ENCODE measurements at regions not wholly inside any gene's neighbourhood (a gene's known extent, or its start where the extent isn't known, plus 50 kb on each side); places are given as distances from the start of the nearest gene placed in this dataset.

DNA sequence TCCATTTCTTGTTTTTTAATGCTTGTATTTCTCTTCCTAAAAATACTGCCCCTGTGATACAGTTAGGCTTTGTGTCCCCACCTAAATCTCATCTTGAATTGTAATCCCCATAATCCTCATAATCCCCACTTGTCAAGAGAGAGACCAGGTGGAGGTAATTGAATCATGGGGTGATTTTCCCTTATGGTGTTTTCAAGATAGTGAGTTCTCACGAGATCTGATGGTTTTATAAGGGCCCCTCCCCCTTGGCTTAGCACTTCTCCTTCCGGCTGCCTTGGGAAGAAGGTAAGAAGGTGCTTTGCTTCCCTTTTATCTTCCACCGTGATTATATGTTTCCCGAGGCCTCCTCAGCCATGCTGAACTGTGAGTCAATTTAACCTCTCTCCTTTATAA is 227.4 kb downstream of the MAN2A1 start:
- no peak for FAIRE-seq

DNA sequence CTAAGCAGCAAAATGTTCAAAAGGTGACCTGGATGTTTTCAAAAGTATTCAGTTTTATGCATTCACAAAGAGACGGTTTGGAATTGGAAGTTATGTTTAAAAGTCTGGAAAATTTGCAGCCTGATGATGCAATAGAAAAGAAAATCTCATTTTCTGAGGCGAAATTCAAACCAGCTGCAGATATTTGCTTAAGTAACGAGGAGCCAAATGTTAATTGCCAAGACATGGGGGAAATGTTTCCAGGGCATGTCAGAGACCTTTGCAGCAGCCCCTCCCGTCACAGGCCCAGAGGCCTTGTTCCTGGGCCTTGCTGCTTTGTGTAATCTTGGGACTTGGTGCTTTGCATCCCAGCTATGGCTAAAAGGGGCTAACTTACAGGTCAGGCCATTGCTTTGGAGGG is 228.2 kb downstream of the MAN2A1 start:
- FAIRE-seq = no peak

DNA sequence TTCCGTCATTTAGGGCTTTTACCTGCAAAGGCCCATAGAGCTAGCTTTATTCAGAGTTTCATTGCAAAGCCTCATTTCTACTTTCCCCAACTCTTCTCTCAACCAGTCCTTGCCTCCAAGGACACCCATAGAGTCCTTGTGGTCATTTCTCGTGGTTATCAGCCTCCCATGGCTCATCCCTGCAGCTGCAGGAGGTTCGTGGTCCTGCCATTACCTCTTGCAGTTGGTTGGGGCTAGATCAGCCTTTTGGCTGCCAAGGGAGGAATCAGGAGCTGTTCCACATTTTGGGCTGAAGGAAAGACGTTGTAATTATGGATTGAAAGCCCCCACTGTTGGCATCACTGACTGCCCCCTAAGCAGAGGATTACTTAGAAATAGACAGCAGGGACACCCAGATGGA is 231.0 kb downstream of the MAN2A1 start:
- no peak for FAIRE-seq

DNA sequence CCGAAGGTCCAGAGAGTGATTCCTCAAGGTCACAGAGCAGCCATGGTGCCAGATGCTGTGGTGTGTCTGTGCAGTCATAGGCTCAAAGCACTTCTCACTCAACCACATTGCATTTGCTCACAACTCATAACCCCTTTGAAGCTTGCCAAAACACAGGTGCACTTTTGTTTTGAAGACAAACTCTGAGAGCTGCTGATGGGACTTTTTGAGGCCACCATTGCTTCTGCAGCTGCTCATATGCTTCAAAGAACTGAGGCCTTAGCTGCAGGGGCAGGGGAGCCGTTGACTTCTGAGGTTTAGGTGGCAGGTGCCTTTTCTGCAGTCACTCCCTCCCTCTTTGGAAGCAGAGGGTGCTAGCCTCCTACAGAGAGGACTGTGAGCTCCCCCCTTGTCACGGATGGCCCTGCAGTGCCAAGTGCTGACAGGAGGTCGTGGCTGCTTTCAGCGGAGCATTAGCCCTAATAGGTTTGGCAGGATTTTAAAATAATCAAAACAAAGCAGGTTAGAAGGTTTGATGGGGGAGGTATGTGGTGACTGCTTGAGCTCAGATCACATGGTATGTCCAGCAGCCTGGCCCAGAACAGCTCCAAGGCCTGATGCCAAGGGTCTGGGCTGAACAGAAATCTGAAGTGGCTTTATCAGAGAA is 232.1 kb downstream of the MAN2A1 start:
- FAIRE-seq = no peak

DNA sequence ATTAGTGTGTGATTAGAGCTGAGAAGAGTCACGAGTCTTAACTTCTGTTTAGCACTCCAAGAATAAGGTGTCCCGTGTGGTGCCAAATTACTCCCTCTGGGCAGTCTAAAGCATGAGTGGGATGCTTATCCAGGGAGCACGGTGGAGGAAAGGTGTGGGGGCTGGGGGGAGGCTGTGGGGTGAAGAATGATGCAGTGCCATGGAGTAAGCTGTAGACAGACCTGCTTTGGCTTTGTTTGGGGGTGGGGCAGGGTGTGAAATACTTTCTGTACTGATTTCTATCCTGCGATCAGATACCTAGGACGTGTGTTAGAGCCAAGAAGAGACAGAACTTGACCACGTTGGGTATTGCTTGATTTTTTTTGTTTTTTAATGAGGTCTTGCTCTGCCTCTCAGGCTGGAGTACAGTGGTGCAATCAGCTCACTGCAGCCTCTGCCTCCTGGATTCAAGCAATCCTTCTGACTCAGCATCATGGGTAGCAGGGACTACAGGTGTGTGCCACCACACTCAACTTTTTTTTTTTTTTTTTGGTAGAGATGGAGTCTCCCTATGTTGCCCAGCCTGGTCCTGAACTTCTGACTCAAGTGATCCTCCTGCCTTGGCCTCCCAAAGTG is 232.8 kb downstream of the MAN2A1 start:
- FAIRE-seq = no peak

DNA sequence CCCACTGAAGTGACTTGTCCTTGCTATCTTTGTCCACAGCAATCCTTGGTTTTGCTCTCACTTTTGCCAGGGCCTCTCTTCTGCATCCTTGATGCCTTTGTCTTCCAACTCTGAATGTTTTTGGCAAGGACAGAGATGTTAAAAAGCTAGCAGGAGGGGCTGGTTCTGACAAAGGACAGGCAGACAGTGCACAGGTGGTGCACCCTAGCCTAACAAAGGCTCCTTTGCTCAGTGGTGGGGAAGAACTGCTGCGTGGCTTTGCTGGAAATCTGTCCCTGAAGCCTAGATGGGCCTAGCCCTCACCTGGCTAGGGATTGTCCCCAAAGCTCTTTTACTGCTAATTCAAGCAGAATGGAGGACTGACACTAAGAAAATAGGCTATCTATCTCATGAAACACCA is 233.5 kb downstream of the MAN2A1 start:
- no peak for FAIRE-seq

DNA sequence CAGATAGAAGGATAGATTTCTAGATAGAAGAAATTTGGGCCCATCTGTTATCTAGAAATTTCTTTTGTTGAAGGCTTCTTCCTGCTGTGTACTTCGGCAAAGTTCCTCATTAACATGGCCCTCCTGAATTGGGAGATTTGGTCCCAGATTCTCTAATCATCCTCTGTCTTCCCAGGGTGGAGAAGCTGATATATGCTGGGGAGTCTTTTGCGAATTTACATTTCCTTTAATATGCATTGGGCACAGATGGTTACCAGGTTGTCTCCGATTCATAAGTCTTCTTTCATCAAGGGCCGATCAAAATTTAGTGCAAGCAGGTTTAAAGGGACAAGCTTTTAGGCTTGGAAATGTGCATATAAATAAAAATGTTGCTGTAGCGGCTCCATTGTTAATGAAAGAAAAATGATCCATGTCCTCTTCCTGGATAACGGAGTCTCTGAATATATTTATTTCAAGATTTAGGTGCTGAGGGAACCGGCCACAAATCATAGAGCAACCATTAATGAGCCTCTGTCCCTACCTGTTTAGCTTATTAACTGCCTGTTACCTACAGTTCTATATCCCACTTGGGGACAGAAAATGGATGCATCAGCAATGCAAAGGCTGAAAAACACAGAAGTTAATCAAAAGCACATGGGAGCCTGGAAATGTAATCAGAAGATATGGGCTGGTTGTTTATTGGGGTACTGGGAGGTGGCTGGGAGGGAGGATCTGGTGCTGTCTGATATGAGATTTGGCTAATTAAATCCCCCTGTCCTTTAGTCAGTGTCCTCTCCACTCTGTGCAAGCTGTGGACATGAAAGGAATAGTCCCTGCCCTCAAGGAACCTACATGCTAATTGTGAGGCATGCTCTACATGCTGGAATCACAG is 234.7 kb downstream of the MAN2A1 start:
- FAIRE-seq = no peak

DNA sequence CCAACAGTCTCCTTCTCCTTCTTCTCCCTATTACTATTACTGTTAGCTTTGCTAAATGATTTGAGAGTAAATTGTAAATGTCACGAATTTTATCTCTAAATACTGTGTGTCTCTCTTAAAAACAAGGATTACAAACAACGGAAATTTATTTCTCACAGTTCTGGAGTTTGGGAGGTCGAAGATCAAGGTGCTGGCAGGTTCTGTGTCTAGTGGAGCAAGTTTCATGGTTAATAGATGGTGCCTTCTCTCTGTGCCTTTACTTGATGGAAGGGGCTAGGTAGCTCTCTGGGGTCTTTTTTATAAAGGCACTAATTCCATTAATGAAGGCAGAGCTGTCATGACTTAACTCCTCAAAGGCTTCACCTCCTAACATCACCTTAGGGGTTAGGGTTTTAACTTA is 237.9 kb downstream of the MAN2A1 start:
- no peak for FAIRE-seq

DNA sequence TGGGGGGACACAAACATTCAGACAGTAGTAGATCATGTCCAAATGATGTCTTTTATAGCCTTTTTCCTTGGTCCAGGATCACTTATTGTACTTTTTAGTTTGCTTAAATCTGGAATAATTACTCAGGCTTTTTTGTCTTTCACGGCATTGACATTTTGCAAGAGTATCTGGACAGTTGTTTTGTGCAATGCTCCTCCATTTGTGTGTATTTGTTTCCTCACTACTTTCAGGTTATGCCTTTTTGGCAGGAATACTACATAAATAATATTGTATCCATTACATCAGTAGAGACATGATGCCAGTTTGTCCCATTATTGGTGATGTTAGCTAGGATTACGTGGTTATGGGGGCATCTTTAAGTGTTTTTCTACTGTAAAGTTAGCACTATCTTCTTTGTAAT is 238.3 kb downstream of the MAN2A1 start:
- FAIRE-seq = no peak

DNA sequence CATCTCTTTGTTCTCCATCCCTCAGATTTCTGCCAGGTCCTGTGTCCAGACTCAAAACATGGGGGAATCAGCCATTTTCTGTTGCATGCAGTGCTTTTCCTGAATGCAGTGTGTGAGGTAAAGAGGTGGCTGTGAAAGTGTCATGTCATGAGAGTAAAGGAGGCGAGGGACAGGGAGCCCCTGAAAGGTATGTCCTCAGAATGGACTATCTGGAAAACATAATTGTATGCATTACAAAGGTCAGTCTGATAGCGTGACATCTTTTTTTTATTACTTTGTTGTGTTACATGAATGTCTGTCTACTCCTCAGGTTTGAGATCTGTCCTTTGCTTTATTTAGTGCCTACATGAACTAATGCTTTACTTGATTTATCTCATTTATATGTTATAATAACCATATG is 239.1 kb downstream of the MAN2A1 start:
- no peak for FAIRE-seq

DNA sequence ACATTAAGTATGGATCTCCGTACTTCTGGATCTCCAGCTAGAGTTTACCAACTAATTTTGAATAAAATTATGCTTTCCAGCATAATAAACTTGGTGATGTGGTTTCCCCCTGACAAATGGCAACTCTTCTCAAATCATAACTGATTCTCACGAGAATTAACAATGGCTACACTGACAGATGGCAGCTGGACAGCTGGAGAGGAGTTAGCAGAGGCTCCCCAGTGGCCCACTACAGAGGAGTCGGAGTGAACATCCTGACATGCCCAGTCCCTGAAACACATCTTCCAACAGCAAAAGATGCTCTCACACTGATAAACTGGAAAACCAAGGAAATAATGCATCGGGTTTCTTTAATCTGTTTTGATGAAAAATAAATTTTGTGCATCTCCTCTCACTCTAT is 239.6 kb downstream of the MAN2A1 start:
- no peak for FAIRE-seq

DNA sequence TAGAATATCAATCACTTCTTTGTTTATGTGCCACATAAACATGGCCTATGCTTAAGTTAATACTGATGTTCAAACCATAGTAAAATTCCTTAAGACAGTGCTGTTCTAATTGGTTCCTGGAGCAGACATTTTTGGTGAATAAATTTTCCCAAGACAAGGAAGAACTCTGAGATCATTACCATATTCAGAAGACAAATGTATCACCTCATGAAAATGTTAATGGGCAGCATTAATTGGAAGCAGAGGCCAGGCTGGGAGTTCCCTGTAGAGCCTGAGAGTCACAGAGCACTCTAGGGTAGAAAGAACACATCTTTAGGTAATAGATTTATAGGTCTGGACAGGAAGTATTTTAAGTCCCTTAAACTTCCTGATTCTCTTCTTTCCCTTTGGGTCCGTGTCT is 240.2 kb downstream of the MAN2A1 start:
- FAIRE-seq = no peak

DNA sequence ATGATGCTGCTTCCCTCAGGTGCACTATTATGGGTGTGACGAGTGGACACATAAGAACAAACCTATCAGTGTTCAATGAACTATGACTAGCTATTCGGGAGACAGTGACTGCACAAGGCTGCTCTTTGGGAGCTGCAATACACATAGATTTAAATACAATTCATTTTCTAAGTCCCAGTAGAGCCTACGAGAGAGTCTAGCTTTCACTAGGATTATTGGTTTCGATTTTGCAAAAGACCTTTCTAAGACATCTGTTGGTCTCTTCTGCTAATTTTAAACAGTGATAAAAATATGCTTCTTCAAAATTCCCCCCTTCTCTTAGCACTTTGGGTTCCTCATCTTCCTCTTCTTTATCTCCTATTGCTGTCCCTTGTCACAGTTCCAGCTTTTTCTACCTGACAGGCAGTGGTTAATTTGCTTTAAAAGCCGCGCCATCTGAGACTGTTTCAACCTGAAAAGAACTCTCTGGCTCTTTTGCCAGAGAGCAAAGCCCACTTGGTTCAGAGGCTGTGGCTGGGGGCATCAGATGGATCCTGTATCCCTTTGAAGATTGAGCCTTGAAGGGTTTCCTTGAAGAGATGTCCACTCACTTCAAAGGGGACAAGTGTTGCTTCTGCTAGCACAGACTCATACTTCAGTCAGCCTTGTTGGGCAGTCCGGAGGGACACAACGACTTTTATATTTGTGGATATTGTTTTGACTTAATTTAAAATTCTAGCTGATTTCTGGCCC is 241.5 kb downstream of the MAN2A1 start:
- no peak for FAIRE-seq

DNA sequence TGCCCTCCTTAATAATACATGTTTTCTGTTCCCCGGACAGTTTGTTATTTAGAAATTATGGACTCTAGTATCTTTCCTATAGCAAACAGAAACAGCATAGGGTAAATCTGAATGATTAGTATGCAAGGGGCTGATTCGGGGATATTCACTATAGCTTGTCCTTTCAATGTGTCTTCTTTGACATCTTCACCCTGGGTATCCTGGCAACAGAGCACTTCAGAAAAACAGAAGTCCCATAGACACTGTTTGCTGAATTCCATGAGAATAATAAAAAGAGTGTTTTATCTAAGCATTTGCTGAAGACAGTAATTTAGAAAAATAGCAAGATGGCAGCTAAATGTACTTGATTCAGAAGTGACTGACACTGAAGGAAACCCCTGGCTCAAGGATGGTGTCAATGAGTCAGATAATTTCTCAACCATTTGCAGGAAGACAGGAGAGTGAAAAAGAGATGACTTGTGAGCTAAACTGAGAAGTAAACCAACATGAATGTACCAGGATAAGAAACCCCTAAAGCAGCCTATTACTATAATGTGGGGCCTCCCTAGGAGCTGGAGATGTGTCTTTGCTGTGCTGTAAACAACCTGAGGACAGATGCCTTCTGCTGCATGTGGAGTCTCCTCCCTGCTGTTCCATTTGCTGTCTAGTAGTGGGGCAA is 246.2 kb downstream of the MAN2A1 start:
- no peak for FAIRE-seq

DNA sequence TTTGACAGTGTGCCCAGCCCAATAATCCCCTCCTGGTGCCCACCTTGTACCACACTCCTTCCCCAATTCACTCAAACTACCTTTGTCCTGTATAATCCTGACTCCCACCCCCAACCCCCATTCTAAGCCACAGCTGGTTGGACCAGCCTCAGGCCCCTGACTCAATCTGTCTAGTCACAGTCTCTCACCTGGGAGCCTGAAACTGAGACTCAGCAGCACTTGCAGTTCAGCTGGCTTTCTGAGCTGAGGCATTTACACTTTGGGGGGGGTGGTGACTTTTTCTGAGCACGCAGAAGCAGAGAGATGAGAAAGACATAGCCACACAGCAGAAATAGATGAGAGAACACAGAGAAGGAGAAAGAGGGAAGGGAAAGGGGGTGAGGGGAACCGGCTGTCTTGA is 247.3 kb downstream of the MAN2A1 start:
- FAIRE-seq = no peak

DNA sequence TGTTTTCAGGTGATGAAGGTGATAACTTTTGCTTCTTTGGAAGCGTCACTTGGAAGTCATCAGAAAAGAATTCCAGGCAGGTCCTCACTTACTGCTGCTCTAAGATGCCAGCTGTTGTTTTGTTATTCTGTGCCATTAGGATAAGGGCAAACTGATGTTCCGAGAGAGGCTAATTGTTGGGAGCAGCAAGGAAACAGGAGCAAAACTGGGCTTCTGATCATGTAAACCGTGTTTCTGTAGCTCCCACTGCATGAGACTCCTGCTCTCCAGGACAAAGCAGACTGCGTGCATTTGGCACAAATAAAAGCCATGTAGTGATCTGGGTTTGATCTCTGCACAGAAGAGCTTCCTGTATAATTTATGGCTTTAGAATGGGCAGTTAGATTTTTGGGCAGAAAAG is 248.2 kb downstream of the MAN2A1 start:
- no peak for FAIRE-seq

DNA sequence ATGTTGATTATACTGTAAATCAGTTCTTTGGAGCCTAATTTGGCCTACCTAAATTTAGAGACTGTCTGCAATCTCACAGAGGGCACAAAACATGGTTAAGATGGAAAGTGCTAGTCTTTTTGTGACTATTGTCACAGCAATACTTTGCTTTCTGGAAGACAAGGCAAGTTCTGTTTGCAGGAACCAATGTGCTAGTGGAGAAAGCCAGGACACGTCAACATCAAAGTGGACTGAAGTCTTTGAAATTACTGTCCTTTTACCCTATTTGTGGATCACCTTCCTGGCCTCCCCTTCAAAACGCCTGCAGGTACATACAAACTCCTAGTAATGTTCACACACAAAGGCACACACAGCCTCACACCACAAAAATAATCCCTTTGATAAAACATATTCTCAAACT is 248.7 kb downstream of the MAN2A1 start:
- no peak for FAIRE-seq

DNA sequence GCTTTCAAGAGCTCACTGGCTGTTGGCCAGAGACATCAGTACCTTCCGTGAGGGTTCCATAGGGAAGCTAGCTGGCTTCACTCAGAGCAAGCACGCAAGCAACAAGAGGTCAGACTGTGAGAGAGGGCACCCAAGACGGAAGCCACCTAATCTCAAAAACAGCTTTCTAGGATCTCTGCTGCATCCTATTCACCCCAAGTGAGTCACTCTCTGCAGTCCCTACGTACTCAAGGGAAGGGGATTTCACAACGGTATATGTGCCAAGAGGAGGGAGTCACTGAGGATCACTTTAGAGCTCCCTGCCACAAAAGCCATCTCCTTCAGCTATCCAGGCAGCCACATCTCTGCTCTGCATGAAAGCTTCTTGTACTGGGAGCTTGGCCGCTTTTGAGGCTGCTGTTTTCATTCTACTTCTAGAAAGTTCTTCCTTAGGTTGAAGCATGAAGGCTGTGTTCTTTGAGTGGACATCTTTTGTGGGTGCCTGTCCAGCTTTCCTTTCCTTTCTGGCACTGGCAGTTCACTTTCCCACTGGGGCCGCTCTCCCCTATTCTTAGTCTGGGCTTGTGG is 249.5 kb downstream of the MAN2A1 start:
- FAIRE-seq = no peak

DNA sequence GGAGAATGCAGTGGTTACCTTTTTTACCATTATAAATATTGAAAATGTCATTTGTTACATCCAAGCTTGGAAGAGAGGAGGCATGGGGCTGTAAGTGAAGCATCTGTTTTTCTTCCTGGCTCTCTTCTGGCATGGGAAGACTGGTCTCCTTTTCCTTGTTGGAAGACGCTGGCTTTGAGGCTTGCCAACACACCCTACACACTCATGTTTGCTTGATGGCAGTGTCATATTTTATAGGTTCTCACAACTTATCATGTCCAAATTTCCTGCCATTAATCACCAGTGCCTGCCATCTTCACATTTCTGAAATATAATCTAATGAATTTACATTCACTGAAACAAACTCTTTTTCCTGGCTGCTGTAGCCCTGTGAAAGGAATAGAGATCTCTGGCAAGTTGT is 252.9 kb downstream of the MAN2A1 start:
- FAIRE-seq = no peak

DNA sequence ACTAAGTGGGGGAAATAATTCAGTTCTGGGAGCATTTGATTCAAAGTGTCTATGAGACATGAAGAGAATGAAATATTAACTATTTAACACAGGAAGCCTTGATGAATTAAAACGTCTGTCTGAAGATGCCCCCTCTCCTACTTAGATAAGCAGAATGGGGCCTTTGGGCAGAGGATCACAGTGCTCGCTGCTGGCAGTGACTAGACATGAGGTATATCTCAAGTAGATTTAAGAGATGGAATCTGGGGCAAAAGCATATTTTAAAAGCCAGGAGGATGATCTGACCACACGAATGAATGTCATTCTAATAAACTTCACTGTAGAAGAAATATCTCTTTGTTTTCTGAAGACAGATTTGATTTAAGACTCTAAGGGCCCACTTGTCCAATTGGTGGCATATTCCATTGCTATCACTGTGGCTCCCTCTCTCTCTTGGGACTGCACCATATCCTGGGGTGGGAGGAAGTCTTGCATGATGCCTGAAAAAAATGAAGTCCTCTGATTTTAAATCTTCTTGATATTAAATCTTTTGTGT is 254.0 kb downstream of the MAN2A1 start:
- no peak for FAIRE-seq

DNA sequence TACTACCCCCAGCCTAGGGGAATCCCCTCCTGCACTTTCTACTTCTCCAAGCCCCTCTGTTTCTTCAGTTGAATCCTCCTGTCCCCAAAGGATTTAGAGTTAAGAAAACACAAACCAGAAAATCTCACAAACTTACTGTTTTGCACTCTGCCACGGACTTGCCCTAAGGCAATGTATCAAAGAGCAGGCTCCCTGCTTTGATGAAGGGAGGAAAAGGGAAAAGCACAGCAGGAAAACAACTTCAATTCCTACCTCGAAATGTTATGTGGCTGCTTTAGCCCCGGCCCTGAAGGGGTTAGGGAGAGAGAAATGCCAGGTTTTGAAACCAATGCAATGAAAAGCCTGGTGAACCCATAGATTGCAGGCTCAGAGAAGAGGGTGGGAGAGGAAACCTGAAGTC is 254.7 kb downstream of the MAN2A1 start:
- no peak for FAIRE-seq

DNA sequence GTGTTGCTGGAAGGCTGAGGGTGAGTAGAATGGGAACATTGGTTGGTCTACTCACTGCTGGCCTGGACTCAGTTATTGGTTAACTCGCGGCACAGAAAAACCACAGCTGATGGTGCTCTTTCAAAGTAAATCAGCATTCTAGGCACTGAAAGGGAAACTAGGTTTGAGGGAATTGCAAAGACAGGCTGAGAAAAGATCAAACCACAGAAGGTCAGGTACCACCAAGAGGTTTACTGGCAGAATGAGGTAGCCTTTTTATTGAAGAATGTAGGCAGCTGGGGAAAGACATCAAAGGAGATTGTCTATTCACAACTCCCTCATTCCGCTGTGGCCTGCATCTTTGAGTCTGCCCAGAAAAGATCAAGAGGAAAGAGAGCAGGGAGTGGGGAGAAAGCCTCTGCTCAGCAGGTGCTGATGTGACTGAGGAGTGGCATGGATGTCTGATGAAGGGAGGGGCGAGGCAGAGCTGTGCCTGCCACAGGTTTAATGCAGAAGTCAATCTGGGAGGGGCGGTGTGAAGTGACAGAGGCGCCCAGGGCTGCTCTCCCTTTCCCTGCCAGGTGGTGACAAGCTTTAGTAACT is 255.5 kb downstream of the MAN2A1 start:
- FAIRE-seq = no peak
